Hepatocyte (in vitro differentiated cells): ENCODE measurements at regions not wholly inside any gene's neighbourhood (a gene's known extent, or its start where the extent isn't known, plus 50 kb on each side); places are given as distances from the start of the nearest gene placed in this dataset.

Source experiments
- DNase-seq: peaks from one replicate; pipeline ENCODE4 v3.0.0-alpha.2; 2016; ENCODE audit warnings: low spot score
- H2AFZ ChIP-seq: fragments of 200-600 bp; sonication (generic); 2 replicates; pipeline ENCODE4 v1.6.0; 2016; ENCODE audit warnings: antibody characterized with exemption, mild to moderate bottlenecking
- H3K27ac ChIP-seq: fragments of 200-600 bp; sonication (generic); 2 replicates; pipeline ENCODE4 v1.5.1; 2016; ENCODE audit warnings: mild to moderate bottlenecking
- H3K27me3 ChIP-seq: fragments of 200-600 bp; sonication (generic); 2 replicates; pipeline ENCODE4 v1.6.1; 2016
- H3K36me3 ChIP-seq: fragments of 200-600 bp; sonication (generic); replicated peaks from 2 replicates; pipeline ENCODE4 v1.5.1; 2016; ENCODE audit warnings: low read depth; ENCODE audit not compliant: insufficient read depth
- H3K4me1 ChIP-seq: fragments of 200-600 bp; sonication (generic); 2 replicates; pipeline ENCODE4 v1.5.1; 2016; ENCODE audit warnings: mild to moderate bottlenecking, moderate library complexity; ENCODE audit not compliant: insufficient read depth
- H3K4me2 ChIP-seq: fragments of 200-600 bp; sonication (generic); 2 replicates; pipeline ENCODE4 v1.6.0; 2016
- H3K4me3 ChIP-seq: fragments of 200-600 bp; sonication (generic); 2 replicates; pipeline ENCODE4 v1.5.1; 2016; ENCODE audit warnings: mild to moderate bottlenecking
- H3K79me2 ChIP-seq: fragments of 200-600 bp; sonication (generic); 2 replicates; pipeline ENCODE4 v1.6.0; 2017; ENCODE audit warnings: mild to moderate bottlenecking
- H3K9me2 ChIP-seq: fragments of 200-600 bp; sonication (generic); replicated peaks from 2 replicates; pipeline ENCODE4 v1.6.0; 2017; ENCODE audit warnings: mild to moderate bottlenecking; ENCODE audit not compliant: insufficient read depth
- H3K9me3 ChIP-seq: fragments of 200-600 bp; sonication (generic); 2 replicates; pipeline ENCODE4 v1.5.1; 2016; ENCODE audit warnings: low read depth, mild to moderate bottlenecking
- H4K20me1 ChIP-seq: fragments of 200-600 bp; sonication (generic); 2 replicates; pipeline ENCODE4 v1.6.0; 2016; ENCODE audit warnings: mild to moderate bottlenecking; ENCODE audit not compliant: insufficient read depth, poor library complexity, severe bottlenecking
- EZH2 ChIP-seq: fragments of 200-600 bp; sonication (generic); IDR thresholded peaks from 2 replicates; pipeline ENCODE4 v1.6.1; 2016; ENCODE audit warnings: antibody characterized with exemption, mild to moderate bottlenecking, borderline replicate concordance
- EZH2phosphoT487 ChIP-seq: fragments of 200-600 bp; sonication (generic); IDR thresholded peaks from one replicate; pipeline ENCODE4 v1.6.1; 2018; ENCODE audit warnings: antibody characterized with exemption, mild to moderate bottlenecking, low read depth, moderate library complexity; ENCODE audit not compliant: unreplicated experiment, severe bottlenecking
- WGBS: methylation state at CpG from one replicate; pipeline ENCODE4 v1.1.6; 2016; ENCODE audit warnings: low lambda C conversion rate; ENCODE audit errors: missing lambda C conversion rate; 5-methylcytosine and 5-hydroxymethylcytosine counted together
- TF ChIP-seq, protein P1 (sequence below): fragments of 200-600 bp; sonication (generic); IDR thresholded peaks from 2 replicates; pipeline ENCODE4 v1.5.1; 2016; ENCODE audit warnings: antibody characterized with exemption, mild to moderate bottlenecking; ENCODE audit not compliant: poor library complexity

DNA sequence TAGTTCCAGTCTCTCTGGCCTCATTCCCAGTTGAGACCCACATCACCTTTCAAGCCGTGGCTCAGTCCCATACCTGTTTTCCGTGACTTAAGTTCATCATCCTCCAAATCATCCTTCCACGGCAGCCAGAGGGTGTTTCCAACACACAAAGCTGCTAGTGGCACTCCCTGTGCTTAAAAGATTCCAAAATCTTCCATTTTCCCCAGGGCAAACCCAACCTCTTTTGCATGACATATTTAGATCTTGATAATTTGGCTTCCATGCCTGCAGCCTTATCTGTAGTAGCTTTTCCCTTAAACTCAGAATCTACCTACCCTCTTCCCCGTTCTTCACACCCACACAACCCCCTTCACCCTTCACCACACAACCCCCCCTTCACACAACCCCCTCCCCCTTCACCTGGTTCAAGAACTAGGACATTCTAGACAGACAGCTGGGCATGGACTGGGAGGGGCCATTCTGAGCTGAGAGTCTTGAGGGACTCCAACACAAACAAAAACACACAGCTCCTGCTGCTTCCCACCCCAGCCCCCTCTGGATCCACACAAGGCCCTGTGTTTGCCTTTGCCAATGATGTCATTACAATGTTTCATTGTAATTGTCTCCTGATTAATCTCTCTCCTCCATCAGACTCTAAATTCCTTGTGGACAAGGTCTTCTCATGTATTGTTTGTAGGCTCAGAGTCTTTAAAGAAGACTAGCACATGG is 268.2 kb downstream of the SH3GL2 start:
- Histone ChIP-seq H3K4me2 (no peak overlapping the region), H3K36me3 (no peaks in the 10 kb centered on the region), H3K4me3 (no peak overlapping the region), H3K9me3 (no peaks in the 10 kb centered on the region), H3K9me2 (no peaks in the 10 kb centered on the region), H4K20me1 (no peaks in the 10 kb centered on the region), H3K4me1 (no peaks in the 10 kb centered on the region), H3K79me2 (no peaks in the 10 kb centered on the region), H2AFZ (no peak overlapping the region), H3K27me3 (peaks cover 3% of the 10 kb centered on the region), H3K27ac (no peak overlapping the region)
- WGBS, result 86% methylated on average over 4 of the region's 4 CpGs
- TF ChIP-seq, protein P1, sequence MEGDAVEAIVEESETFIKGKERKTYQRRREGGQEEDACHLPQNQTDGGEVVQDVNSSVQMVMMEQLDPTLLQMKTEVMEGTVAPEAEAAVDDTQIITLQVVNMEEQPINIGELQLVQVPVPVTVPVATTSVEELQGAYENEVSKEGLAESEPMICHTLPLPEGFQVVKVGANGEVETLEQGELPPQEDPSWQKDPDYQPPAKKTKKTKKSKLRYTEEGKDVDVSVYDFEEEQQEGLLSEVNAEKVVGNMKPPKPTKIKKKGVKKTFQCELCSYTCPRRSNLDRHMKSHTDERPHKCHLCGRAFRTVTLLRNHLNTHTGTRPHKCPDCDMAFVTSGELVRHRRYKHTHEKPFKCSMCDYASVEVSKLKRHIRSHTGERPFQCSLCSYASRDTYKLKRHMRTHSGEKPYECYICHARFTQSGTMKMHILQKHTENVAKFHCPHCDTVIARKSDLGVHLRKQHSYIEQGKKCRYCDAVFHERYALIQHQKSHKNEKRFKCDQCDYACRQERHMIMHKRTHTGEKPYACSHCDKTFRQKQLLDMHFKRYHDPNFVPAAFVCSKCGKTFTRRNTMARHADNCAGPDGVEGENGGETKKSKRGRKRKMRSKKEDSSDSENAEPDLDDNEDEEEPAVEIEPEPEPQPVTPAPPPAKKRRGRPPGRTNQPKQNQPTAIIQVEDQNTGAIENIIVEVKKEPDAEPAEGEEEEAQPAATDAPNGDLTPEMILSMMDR, result no peak
- TF ChIP-seq EZH2 (no peak), EZH2phosphoT487 (no peak)
- no peak for DNase-seq

DNA sequence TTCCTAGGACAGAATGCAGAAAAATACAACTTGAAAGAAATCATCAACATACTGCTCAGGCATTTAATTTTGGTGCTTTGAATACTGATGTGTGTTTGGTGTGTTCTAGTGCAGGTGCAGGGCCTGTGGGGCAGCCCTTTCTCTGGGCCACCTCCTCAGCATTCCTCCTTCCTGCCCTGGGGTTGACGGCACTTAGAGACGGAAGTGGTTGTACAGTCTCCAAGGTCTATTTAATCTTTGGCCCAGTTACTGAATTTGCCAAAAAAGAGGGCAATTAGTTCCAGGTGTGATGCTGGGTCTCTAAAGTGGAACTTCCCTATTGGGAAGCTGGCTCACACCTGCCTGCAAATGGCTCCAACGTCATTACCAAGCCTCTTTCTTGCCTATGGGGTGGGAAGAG is 269.0 kb downstream of the SH3GL2 start:
- Histone ChIP-seq H3K4me2 (no peak overlapping the region), H3K27me3 (peaks cover 6% of the 10 kb centered on the region), H2AFZ (no peak overlapping the region), H4K20me1 (no peaks in the 10 kb centered on the region), H3K9me3 (no peaks in the 10 kb centered on the region), H3K4me1 (no peaks in the 10 kb centered on the region), H3K4me3 (no peak overlapping the region), H3K27ac (no peak overlapping the region), H3K79me2 (no peaks in the 10 kb centered on the region), H3K36me3 (no peaks in the 10 kb centered on the region), H3K9me2 (no peaks in the 10 kb centered on the region)
- TF ChIP-seq, protein P1, result no peak
- TF ChIP-seq EZH2phosphoT487 (no peak), EZH2 (no peak)
- DNase-seq, result no peak
- 77% methylated on average over 3 of the region's 3 CpGs for WGBS

DNA sequence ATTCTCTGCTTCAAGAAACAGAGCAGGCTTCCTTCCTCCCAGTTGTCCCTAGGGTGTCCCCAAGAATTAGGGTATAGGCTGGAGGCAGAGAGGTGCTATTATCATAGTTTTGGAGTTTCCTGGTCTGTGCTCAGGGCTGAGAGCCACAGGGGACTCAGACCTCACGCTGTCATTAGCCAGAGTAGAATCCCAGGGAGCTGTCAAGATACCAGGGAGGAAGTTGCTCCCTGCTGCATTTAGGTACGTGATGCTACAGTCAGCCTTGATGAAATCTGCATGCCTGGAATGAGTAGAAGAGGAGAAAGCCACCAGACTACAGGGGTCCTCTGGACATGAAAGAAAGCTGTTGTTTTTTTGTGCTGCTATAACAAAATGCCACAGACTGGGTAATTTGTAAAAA is 273.2 kb downstream of the SH3GL2 start:
- Histone ChIP-seq H3K4me2 (no peak overlapping the region), H3K4me3 (no peak overlapping the region), H4K20me1 (no peaks in the 10 kb centered on the region), H2AFZ (no peak overlapping the region), H3K79me2 (no peaks in the 10 kb centered on the region), H3K27me3 (peaks cover 6% of the 10 kb centered on the region), H3K9me3 (no peaks in the 10 kb centered on the region), H3K9me2 (no peaks in the 10 kb centered on the region), H3K27ac (no peak overlapping the region), H3K36me3 (no peaks in the 10 kb centered on the region), H3K4me1 (no peaks in the 10 kb centered on the region)
- WGBS, result 61% methylated on average over 2 of the region's 2 CpGs
- DNase-seq, result no peak
- TF ChIP-seq, protein P1, result no peak
- TF ChIP-seq EZH2phosphoT487 (no peak), EZH2 (no peak)

DNA sequence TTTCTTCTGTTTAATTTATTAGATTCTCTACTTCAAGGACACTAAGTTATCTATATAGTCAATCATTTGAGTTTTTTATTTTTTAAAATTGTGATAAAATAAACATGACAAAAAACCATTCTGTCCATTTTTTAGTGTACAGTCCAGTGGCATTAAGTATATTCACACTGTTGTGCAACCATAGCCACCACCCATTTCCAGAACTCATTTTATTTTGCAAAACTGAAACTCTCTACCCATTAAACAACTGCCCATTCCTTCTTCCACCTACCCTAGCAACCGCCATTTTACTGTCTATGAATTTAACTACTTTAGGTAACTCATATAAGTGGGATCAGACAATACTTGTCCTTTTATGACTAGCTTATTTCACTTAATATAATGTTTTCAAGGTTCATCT is 275.6 kb downstream of the SH3GL2 start:
- no peaks in the 10 kb centered on the region for H3K9me3 ChIP-seq
- H3K27me3 ChIP-seq, result peaks cover 6% of the 10 kb centered on the region
- no peak for TF ChIP-seq EZH2phosphoT487
- H3K79me2 ChIP-seq, result no peaks in the 10 kb centered on the region
- H2AFZ ChIP-seq, result no peak overlapping the region
- no peaks in the 10 kb centered on the region for H3K36me3 ChIP-seq
- no peak for DNase-seq
- H3K27ac ChIP-seq, result no peak overlapping the region
- no peaks in the 10 kb centered on the region for H3K4me1 ChIP-seq
- H4K20me1 ChIP-seq, result no peaks in the 10 kb centered on the region
- H3K4me3 ChIP-seq, result no peak overlapping the region
- no peak overlapping the region for H3K4me2 ChIP-seq
- WGBS, result 95% methylated on average over 1 of the region's 1 CpG
- no peaks in the 10 kb centered on the region for H3K9me2 ChIP-seq
